HFF-Myc (cell line): ENCODE measurements at regions not wholly inside any gene's neighbourhood (a gene's known extent, or its start where the extent isn't known, plus 50 kb on each side); places are given as distances from the start of the nearest gene placed in this dataset.
"Not testable (repeated sequence)": the region's sequence is repeated elsewhere in the genome, so short reads cannot be mapped to it uniquely, and the experiment has no call there.

Experiments used
- DNase-seq: peaks from one replicate; pipeline ENCODE4 v3.0.0-alpha.2; 2011; ENCODE audit warnings: low read depth; ENCODE audit errors: extremely low read depth
- H3K4me3 ChIP-seq: replicated peaks from 2 replicates; pipeline ENCODE4 v1.5.1; 2011; ENCODE audit warnings: low read depth, mild to moderate bottlenecking, control low read depth, low read length
- TF ChIP-seq, protein P1 (sequence below): IDR thresholded peaks from 2 replicates; pipeline ENCODE4 v1.5.1; 2012; ENCODE audit warnings: mild to moderate bottlenecking, low read depth, low read length, control low read depth; ENCODE audit errors: missing control alignments

DNA sequence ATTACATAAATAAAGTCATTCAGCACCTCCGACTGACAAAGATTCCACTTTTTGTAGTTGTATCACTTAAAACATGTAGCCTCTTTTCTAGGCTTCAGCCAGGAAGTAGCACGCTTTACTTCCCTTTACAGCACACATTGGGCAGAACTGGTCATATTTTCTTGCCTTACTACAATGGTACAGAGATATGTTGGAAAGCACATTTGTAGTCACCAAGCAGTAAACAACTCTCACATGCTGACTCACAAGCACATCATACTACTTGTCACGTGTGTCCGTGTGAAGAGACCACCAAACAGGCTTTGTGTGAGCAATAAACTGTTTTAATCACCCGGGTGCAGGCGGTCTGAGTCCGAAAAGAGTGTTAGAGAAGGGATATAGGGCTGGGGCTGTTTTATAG, 1071.8 kb downstream of the DNAJB9 start:
- TF ChIP-seq, protein P1, sequence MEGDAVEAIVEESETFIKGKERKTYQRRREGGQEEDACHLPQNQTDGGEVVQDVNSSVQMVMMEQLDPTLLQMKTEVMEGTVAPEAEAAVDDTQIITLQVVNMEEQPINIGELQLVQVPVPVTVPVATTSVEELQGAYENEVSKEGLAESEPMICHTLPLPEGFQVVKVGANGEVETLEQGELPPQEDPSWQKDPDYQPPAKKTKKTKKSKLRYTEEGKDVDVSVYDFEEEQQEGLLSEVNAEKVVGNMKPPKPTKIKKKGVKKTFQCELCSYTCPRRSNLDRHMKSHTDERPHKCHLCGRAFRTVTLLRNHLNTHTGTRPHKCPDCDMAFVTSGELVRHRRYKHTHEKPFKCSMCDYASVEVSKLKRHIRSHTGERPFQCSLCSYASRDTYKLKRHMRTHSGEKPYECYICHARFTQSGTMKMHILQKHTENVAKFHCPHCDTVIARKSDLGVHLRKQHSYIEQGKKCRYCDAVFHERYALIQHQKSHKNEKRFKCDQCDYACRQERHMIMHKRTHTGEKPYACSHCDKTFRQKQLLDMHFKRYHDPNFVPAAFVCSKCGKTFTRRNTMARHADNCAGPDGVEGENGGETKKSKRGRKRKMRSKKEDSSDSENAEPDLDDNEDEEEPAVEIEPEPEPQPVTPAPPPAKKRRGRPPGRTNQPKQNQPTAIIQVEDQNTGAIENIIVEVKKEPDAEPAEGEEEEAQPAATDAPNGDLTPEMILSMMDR: no peak
- DNase-seq: no peak
- no peak overlapping the region for H3K4me3 ChIP-seq

DNA sequence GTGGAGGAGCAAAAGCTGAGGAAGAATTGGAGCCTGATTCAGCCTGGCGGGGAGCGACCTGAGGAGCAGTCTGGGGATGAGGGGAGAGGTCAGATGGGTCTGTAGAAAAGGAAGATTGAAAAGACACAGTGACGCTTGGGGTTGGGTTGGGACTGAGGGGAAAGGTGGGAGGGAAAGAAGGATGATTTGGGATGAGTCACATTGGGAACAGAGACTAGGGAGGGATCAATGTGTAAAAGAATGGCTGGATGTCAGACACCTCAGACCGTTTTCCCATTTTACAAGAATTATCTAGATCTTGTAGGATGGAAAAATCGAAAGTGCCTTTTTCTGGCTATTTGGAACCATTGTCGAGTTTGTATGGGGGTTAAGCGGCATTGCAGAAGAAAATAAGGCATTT, 1076.5 kb downstream of the DNAJB9 start:
- no peak overlapping the region for H3K4me3 ChIP-seq
- TF ChIP-seq, protein P1: no peak
- no peak for DNase-seq

DNA sequence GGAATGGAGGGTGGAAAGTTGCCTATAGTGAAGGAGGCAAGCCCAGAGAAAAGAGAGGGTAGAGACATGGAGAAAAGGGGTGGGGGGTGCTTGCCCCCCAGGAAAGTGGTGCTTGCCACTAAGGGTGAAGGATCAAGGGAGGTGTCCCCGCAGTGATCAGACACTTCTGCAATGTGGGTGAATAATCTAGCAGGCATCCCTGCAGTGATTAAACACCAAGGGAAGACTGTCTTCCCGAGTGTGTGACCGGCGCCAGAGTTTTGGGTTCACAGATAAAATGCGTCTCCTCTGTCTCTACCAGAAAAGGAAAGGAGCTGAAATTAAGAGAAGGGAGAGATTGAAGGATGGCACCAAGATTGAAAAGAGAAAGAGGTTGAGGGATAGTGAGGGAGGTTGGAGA, 1076.9 kb downstream of the DNAJB9 start:
- H3K4me3 ChIP-seq, DNase-seq: not testable (repeated sequence)

DNA sequence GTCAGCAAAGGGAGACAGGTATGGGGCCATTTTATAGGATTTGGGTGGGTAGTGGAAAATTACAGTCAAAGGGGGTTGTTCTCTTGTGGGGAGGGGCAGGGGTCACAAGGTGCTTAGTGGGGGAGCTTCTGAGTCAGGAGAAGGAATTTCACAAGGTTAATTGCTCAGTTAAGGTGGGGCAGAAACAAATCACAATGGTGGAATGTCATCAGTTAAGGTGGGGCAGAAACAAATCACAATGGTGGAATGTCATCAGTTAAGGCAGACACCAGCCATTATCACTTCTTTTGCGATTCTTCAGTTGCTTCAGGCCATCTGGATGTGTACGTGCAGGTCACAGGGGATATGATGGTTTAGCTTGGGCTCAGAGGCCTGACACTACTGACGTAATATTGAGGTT, 1077.6 kb downstream of the DNAJB9 start:
- DNase-seq: not testable (repeated sequence)

DNA sequence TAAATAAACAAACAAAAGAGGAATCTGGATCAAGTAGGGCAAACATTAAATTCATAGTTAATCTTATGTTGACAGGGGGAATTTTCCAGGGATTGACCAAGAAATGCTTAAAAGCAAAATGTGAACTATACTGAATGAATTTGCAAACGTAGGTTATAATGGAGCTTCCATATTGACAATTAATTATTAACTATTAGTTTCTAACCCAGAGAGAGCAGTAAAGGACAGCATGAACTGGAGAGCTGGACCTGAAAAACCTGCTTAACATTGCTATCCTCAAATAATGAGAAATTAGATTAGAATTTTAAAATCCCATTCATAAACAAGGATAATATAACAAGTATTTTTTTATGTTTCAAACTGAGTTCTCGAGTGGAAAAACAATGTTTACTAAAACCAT, 1089.6 kb downstream of the DNAJB9 start:
- no peak overlapping the region for H3K4me3 ChIP-seq
- TF ChIP-seq, protein P1: no peak
- no peak for DNase-seq

More for the DNA sequence above, 1077.6 kb downstream of the DNAJB9 start:
- H3K4me3 ChIP-seq: not testable (repeated sequence)

DNA sequence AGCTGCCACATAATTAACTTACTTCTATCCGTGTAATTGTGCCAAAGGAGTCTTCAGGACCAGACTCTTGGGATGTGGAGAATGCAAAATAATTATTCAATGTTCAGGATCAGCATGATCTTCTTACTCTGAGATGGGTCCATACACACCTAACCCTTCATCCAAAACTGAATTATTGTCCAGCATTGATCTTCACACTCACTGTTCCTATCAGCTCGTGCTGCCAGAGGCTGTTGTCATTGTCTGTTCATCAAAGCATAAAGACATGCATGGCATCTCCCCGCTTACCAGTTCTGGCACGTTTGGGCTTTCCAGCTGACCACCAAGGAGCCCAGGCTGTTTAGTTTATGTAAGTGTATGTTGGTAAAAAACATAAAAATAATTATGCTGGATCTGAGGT, 1090.7 kb downstream of the DNAJB9 start:
- no peak overlapping the region for H3K4me3 ChIP-seq
- TF ChIP-seq, protein P1: no peak
- no peak for DNase-seq

DNA sequence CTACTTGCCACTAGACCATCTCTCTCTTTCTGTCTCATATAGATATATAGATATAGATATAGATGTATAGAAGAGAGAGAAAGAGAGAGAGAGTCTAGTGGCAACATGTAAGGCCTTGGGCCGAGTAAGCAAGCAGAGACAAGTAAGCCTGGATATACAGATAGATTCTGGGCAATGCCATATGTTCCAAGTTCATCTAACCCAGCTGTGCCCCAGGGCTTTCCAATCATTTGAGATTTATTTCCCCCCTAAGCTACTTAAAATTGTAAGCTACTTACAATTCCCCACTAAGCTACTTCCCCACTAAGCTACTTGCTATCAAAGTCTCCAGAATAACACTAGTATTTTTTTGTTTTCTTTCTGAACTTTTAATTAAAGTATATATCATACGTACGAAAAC, 1094.1 kb downstream of the DNAJB9 start:
- no peak for DNase-seq
- no peak overlapping the region for H3K4me3 ChIP-seq
- TF ChIP-seq, protein P1: no peak

DNA sequence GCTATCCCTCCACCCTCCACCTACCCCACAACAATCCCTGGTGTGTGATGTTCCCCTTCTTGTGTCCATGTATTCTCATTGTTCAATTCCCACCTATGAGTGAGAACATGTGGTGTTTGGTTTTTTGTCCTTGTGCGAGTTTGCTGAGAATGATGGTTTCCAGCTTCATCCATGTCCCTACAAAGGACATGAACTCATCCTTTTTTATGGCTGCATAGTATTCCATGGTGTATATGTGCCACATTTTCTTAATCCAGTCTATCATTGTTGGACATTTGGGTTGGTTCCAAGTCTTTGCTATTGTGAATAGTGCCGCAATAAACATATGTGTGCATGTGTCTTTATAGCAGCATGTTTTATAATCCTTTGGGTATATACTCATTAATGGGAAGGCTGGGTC, 1117.6 kb downstream of the DNAJB9 start:
- DNase-seq: not testable (repeated sequence)

DNA sequence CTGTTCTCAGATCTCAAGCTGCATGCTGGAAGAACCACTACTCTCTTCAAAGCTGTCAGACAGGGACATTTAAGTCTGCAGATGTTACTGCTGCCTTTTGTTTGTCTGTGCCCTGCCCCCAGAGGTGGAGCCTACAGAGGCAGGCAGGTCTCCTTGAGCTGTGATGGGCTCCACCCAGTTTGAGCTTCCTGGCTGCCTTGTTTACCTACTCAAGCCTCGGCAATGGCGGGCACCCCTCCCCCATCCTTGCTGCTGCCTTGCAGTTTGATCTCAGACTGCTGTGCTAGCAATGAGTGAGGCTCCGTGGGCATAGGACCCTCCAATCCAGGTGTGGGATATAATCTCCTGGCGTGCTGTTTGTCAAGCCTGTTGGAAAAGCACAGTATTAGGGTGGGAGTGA, 1122.9 kb downstream of the DNAJB9 start:
- DNase-seq, H3K4me3 ChIP-seq: not testable (repeated sequence)

More for the DNA sequence above, 1117.6 kb downstream of the DNAJB9 start:
- not testable (repeated sequence) for H3K4me3 ChIP-seq
